ENCODE measurements at regions not wholly inside any gene's neighbourhood (a gene's known extent, or its start where the extent isn't known, plus 50 kb on each side); places are given as distances from the start of the nearest gene placed in this dataset.
"Not testable (repeated sequence)": the region's sequence is repeated elsewhere in the genome, so short reads cannot be mapped to it uniquely, and the experiment has no call there.

DNA sequence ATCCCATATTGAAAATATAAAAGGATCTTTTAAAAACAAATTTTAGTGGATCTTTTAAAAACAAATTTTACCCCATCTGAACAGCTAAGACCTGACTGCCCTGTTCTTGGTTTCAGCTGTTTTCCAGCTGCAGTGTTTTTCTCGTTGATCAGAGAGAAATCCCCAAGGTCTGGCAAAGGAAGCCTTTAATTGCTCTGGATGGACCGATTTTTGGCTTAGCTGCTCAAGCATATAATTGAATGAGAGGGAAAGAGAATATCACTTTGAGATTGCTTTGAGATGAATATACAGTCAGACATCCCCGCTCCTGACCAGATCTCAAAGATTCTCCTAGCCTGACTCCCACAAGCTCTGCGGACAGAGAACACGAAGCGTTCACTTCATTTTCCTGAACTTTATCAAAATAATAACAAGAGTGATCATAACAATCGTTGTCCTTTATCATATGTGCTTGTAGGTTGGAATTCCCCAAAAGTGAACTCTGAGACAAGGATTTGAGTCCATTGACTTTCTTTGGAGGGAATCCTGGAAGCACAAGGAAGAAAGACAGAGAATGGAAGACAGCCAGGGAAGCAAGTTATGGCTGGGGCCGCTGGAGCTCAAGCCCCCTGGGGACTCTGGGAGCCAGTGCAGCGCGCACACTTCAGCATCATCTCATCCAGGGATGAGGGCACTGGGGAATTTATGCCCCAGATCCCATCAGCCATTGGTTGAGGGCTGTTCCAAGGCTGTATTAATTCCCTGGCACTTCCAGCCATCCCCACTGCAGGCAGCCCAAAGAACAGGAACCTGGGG, 101.3 kb downstream of the SNX5 start:
- Histone ChIP-seq H3K4me1 (peaks cover 0 to 13% (median 0%) of the 10 kb centered on the region in 3 donors), H3K27ac (no peak overlapping the region), H3K36me3 (no peaks in the 10 kb centered on the region), H3K27me3 (no peaks in the 10 kb centered on the region), H3K4me3 (no peak overlapping the region), H3K9me3 (no peaks in the 10 kb centered on the region)
- no peak for DNase-seq
- 47 to 59% methylated on average over 10 of the region's 10 CpGs for WGBS, 2 donors
- TF ChIP-seq, protein P1, sequence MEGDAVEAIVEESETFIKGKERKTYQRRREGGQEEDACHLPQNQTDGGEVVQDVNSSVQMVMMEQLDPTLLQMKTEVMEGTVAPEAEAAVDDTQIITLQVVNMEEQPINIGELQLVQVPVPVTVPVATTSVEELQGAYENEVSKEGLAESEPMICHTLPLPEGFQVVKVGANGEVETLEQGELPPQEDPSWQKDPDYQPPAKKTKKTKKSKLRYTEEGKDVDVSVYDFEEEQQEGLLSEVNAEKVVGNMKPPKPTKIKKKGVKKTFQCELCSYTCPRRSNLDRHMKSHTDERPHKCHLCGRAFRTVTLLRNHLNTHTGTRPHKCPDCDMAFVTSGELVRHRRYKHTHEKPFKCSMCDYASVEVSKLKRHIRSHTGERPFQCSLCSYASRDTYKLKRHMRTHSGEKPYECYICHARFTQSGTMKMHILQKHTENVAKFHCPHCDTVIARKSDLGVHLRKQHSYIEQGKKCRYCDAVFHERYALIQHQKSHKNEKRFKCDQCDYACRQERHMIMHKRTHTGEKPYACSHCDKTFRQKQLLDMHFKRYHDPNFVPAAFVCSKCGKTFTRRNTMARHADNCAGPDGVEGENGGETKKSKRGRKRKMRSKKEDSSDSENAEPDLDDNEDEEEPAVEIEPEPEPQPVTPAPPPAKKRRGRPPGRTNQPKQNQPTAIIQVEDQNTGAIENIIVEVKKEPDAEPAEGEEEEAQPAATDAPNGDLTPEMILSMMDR (IDR thresholded peaks at IDR 0.05): no peak
- no peak for TF ChIP-seq POLR2A (IDR thresholded peaks at IDR 0.05)
- intact Hi-C loops (cut with DNase I): no loop called here

DNA sequence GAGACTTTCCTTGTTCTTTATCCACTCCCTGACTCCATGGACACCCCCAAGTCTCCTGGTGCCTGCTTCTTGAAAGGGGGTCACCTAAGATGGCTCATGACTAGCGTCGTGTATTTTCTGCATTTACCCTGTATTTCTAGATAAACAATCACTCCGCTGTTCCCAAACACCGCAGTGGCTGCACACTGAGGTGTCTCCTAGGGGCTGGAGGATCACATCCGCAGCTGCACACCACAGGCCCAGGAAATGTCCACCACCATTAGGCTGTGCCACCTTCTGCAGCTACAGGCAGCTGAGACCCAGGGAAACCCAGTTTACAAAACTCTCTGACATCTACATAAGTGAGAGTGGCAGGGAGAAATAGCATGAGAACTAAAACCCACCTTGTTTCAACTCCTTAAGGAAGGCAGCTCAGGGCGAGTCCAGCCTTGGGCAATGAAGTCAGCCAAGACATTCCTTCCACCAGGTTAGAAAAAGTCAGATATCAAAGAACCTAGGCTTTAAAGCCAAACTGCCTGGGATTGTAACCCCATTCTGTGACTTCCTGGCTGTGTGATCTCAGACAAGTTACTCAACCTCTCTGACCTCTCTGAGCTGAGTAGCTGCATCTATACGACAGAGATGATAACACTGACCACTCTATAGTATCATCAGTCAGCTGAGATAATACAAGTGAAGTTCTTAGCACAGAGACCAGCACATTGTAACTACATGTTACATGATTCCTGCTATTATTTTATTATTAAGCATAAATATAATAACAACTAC, 102.2 kb downstream of the SNX5 start:
- intact Hi-C loops (cut with DNase I): no loop called here
- Histone ChIP-seq H3K36me3 (no peaks in the 10 kb centered on the region), H3K27ac (no peak overlapping the region), H3K4me3 (no peak overlapping the region), H3K4me1 (peaks cover 0 to 13% (median 0%) of the 10 kb centered on the region in 3 donors), H3K9me3 (no peaks in the 10 kb centered on the region), H3K27me3 (no peaks in the 10 kb centered on the region)
- DNase-seq: no peak
- WGBS, 2 donors: 78 to 80% methylated on average over 6 of the region's 7 CpGs
- TF ChIP-seq POLR2A (IDR thresholded peaks at IDR 0.05): no peak
- TF ChIP-seq, protein P1 (IDR thresholded peaks at IDR 0.05): no peak

DNA sequence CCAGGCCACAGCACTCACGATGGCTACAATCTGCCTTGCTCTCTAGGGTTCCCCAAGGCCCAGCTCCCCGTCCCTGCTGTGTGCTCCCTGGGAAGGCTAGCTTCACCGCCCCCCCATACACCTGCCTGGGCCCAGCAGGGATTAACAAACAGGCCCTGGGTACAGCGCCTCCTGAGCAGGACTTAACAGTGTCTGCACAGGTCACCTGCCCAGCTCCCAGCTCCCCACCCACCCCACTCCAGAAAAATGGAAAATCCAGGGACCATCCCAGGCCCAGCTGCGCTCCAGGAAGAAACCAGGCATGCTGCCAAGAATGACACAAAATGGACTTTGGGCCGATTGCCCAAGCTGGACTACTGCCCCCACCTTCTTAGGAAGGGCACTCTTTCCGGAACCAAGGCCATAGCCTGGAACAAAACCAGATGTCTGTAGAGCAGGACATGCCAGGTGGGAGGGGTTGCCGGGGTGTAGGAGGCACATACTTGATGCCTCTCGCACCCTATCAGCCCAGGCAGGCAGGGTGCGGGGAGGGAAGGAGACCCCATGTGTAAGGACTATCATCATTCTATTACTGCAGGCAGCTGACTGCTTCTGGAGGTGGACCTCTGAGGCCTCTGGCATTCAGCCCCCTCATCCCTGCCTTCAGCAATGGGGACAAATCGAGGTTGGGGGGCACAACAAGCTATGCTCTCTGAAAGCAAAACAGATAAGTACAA, 104.9 kb downstream of the SNX5 start:
- TF ChIP-seq, protein P1 (IDR thresholded peaks at IDR 0.05): no peak
- no peak for TF ChIP-seq POLR2A (IDR thresholded peaks at IDR 0.05)
- no peaks in the 10 kb centered on the region for H3K27me3 ChIP-seq
- no peaks in the 10 kb centered on the region for H3K9me3 ChIP-seq
- intact Hi-C loops (cut with DNase I): no loop called here
- H3K27ac ChIP-seq: no peak overlapping the region
- DNase-seq: no peak
- no peaks in the 10 kb centered on the region for H3K36me3 ChIP-seq
- WGBS, 2 donors: 68 to 71% methylated on average over 5 of the region's 11 CpGs
- peaks cover 0 to 21% (median 0%) of the 10 kb centered on the region in 3 donors for H3K4me1 ChIP-seq
- no peak overlapping the region for H3K4me3 ChIP-seq

DNA sequence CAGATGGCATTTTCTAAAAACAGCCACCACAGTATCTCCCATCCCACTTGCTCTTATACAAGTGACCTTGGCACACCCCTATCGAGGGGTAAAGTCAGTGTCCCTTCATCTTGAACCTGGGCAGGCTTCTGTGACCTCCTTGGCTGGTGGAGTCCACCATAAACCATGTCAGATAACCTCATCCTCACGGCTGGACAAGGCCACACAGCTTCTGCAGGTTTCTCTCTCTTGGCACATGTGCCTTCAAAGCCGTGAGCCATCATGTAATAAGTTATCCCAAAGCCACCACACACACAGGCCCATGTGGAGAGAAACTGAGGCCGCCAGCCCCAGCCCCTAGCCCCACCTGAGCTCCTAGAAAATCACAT, 105.4 kb downstream of the SNX5 start:
- Histone ChIP-seq H3K27me3 (no peaks in the 10 kb centered on the region), H3K4me1 (peaks cover 0 to 21% (median 0%) of the 10 kb centered on the region in 3 donors), H3K4me3 (no peak overlapping the region), H3K9me3 (no peaks in the 10 kb centered on the region), H3K36me3 (no peaks in the 10 kb centered on the region), H3K27ac (no peak overlapping the region)
- intact Hi-C loops (cut with DNase I): no loop called here
- DNase-seq: no peak
- TF ChIP-seq, protein P1 (IDR thresholded peaks at IDR 0.05): no peak
- no peak for TF ChIP-seq POLR2A (IDR thresholded peaks at IDR 0.05)
- WGBS, 2 donors: 83 to 88% methylated on average over 1 to 4 of the region's 4 CpGs

DNA sequence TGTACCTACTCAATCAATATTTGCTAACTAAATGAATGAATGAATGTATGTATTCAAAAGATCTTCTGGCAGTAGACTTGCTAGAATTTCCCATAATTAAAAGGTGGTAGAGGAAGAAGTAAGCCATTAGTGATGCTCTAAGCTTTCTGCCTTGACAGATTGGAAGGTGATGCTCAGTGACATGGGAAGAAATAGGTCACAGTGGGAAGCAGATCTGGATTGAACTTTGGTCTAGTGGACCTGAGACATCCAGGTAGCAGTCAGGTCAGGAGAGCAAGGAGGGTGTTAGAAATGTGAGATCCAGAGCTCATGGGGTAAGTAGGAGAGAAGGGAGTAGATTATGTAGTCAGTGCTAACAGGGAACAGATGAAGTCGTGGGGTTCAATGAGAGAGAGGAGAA, 106.4 kb downstream of the SNX5 start:
- no peak for DNase-seq
- Histone ChIP-seq H3K4me1 (peaks cover 0 to 26% (median 0%) of the 10 kb centered on the region in 3 donors), H3K27me3 (no peaks in the 10 kb centered on the region), H3K36me3 (no peaks in the 10 kb centered on the region), H3K9me3 (no peaks in the 10 kb centered on the region), H3K4me3 (no peak overlapping the region), H3K27ac (no peak overlapping the region)
- TF ChIP-seq POLR2A (IDR thresholded peaks at IDR 0.05): no peak
- TF ChIP-seq, protein P1 (IDR thresholded peaks at IDR 0.05): no peak
- 70 to 81% methylated on average over 1 of the region's 1 CpG for WGBS, 2 donors
- intact Hi-C loops (cut with DNase I): no loop called here

DNA sequence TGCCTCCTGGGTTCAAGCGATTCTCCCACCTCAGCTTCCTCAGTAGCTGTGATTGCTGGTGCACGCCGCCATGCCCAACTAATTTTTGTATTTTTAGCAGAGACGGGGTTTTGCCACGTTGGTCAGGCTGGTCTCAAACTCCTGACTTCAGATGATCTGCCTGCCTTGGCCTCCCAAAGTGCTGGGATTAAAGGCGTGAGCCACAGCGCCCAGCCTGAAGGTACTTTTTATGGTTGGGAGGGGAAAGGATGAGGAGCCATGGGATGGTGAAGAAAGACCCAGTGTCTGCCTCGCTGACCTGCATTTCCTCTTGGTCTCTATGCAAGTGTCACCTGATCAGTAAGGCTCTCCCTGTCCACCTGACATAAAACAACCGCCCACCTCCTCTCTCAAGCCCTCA, 107.0 kb downstream of the SNX5 start:
- WGBS, 2 donors: 78 to 92% methylated on average over 9 of the region's 9 CpGs
- peaks cover 0 to 26% (median 0%) of the 10 kb centered on the region in 3 donors for H3K4me1 ChIP-seq
- H3K27me3 ChIP-seq; intact Hi-C loops (cut with DNase I); H3K36me3 ChIP-seq; H3K4me3 ChIP-seq; H3K27ac ChIP-seq; DNase-seq; H3K9me3 ChIP-seq: not testable (repeated sequence)
